Neural progenitor cell (in vitro differentiated cells): ENCODE measurements at regions not wholly inside any gene's neighbourhood (a gene's known extent, or its start where the extent isn't known, plus 50 kb on each side); places are given as distances from the start of the nearest gene placed in this dataset.

Source experiments
- DNase-seq: peaks from one replicate; pipeline ENCODE4 v3.0.0-alpha.2; 2016; ENCODE audit warnings: low spot score
- H2AFZ ChIP-seq: fragments of 200-600 bp; sonication (generic); replicated peaks from 2 replicates; pipeline ENCODE4 v1.6.1; 2016; ENCODE audit warnings: antibody characterized with exemption
- H3F3A ChIP-seq: fragments of 200-600 bp; sonication (generic); 2 replicates; pipeline ENCODE4 v1.6.1; 2016; ENCODE audit warnings: antibody characterized with exemption, low read depth
- H3K27ac ChIP-seq: fragments of 200-600 bp; sonication (generic); 2 replicates; pipeline ENCODE4 v1.5.1; 2016; ENCODE audit warnings: mild to moderate bottlenecking
- H3K27me3 ChIP-seq: fragments of 200-600 bp; sonication (generic); 2 replicates; pipeline ENCODE4 v1.6.1; 2016; ENCODE audit warnings: mild to moderate bottlenecking, moderate library complexity
- H3K36me3 ChIP-seq: fragments of 200-600 bp; sonication (generic); 2 replicates; pipeline ENCODE4 v1.5.1; 2016
- H3K4me1 ChIP-seq: fragments of 200-600 bp; sonication (generic); 2 replicates; pipeline ENCODE4 v1.6.1; 2016; ENCODE audit warnings: mixed run types
- H3K4me2 ChIP-seq: fragments of 200-600 bp; sonication (generic); 2 replicates; pipeline ENCODE4 v1.6.1; 2016
- H3K4me3 ChIP-seq: fragments of 200-600 bp; sonication (generic); 2 replicates; pipeline ENCODE4 v1.5.1; 2016
- H3K79me2 ChIP-seq: fragments of 200-600 bp; sonication (generic); 2 replicates; pipeline ENCODE4 v1.6.1; 2016; ENCODE audit warnings: low read depth
- H3K9ac ChIP-seq: fragments of 200-600 bp; sonication (generic); 2 replicates; pipeline ENCODE4 v1.6.1; 2016
- H3K9me3 ChIP-seq: fragments of 200-600 bp; sonication (generic); 2 replicates; pipeline ENCODE4 v1.5.1; 2016; ENCODE audit warnings: low read depth
- H4K20me1 ChIP-seq: fragments of 200-600 bp; sonication (generic); 2 replicates; pipeline ENCODE4 v1.6.1; 2016; ENCODE audit warnings: low read depth
- H3K27ac Mint-ChIP-seq: 3 replicates; pipeline ENCODE4 v1.8.0; 2021; ENCODE audit warnings: mixed read lengths
- H3K27me3 Mint-ChIP-seq: 2 replicates; pipeline ENCODE4 v1.8.0; 2022; ENCODE audit warnings: low read depth, mild to moderate bottlenecking, inconsistent platforms, moderate library complexity, mixed read lengths; ENCODE audit not compliant: insufficient read depth
- H3K36me3 Mint-ChIP-seq: 3 replicates; pipeline ENCODE4 v1.8.0; 2021; ENCODE audit warnings: mixed read lengths
- H3K4me1 Mint-ChIP-seq: 3 replicates; pipeline ENCODE4 v1.8.0; 2021; ENCODE audit warnings: mixed read lengths
- H3K4me3 Mint-ChIP-seq: 3 replicates; pipeline ENCODE4 v1.8.0; 2021; ENCODE audit warnings: mild to moderate bottlenecking, moderate library complexity, mixed read lengths
- H3K9me3 Mint-ChIP-seq: 3 replicates; pipeline ENCODE4 v1.8.0; 2020; ENCODE audit warnings: mixed read lengths
- EZH2 ChIP-seq: fragments of 200-600 bp; sonication (generic); IDR thresholded peaks from 2 replicates; pipeline ENCODE4 v1.6.1; 2017; ENCODE audit warnings: antibody characterized with exemption, mild to moderate bottlenecking, moderate library complexity
- EZH2phosphoT487 ChIP-seq: fragments of 200-600 bp; sonication (generic); IDR thresholded peaks from 2 replicates; pipeline ENCODE4 v1.6.1; 2017; ENCODE audit warnings: antibody characterized with exemption
- TF ChIP-seq, protein P1 (sequence below): fragments of 200-600 bp; sonication (generic); IDR thresholded peaks from 2 replicates; pipeline ENCODE4 v1.5.1; 2017; ENCODE audit warnings: antibody characterized with exemption, mild to moderate bottlenecking

- Histone ChIP-seq H3K4me2 (no peak overlapping the region), H3K4me1 (peaks cover 19% of the 10 kb centered on the region), H3K79me2 (no peaks in the 10 kb centered on the region), H3K27me3 (no peaks in the 10 kb centered on the region), H3K27ac (no peak overlapping the region), H4K20me1 (no peaks in the 10 kb centered on the region), H3F3A (no peaks in the 10 kb centered on the region), H2AFZ (no peak overlapping the region), H3K4me3 (no peak overlapping the region), H3K9me3 (no peaks in the 10 kb centered on the region), H3K9ac (no peak overlapping the region), H3K36me3 (no peaks in the 10 kb centered on the region)
- peaks cover 3% of the 10 kb centered on the region for H3K27me3 Mint-ChIP-seq
- no peaks in the 10 kb centered on the region for H3K36me3 Mint-ChIP-seq
- H3K4me1 Mint-ChIP-seq = peaks cover 20% of the 10 kb centered on the region
- H3K9me3 Mint-ChIP-seq = no peaks in the 10 kb centered on the region
- no peak for TF ChIP-seq EZH2
- TF ChIP-seq EZH2phosphoT487 = no peak
- H3K4me3 Mint-ChIP-seq = no peak overlapping the region
- H3K27ac Mint-ChIP-seq = no peak overlapping the region
- no peak for DNase-seq
These were observed 288.9 kb upstream of the SEMA3C start for GRCh38 chr7:81207801-81208200.

GRCh38 chr7:81206667-81207360 is 288.0 kb upstream of the SEMA3C start:
- H3K4me2 ChIP-seq = no peak overlapping the region
- Mint-ChIP-seq H3K27ac (no peak overlapping the region), H3K4me1 (peaks cover 20% of the 10 kb centered on the region), H3K36me3 (no peaks in the 10 kb centered on the region), H3K9me3 (no peaks in the 10 kb centered on the region), H3K4me3 (no peak overlapping the region), H3K27me3 (peaks cover 3% of the 10 kb centered on the region)
- no peaks in the 10 kb centered on the region for H3K27me3 ChIP-seq
- no peak overlapping the region for H3K9ac ChIP-seq
- H2AFZ ChIP-seq = no peak overlapping the region
- H3K4me1 ChIP-seq = peaks cover 19% of the 10 kb centered on the region
- H3K79me2 ChIP-seq = no peaks in the 10 kb centered on the region
- TF ChIP-seq EZH2phosphoT487 (no peak), EZH2 (no peak)
- TF ChIP-seq, protein P1, sequence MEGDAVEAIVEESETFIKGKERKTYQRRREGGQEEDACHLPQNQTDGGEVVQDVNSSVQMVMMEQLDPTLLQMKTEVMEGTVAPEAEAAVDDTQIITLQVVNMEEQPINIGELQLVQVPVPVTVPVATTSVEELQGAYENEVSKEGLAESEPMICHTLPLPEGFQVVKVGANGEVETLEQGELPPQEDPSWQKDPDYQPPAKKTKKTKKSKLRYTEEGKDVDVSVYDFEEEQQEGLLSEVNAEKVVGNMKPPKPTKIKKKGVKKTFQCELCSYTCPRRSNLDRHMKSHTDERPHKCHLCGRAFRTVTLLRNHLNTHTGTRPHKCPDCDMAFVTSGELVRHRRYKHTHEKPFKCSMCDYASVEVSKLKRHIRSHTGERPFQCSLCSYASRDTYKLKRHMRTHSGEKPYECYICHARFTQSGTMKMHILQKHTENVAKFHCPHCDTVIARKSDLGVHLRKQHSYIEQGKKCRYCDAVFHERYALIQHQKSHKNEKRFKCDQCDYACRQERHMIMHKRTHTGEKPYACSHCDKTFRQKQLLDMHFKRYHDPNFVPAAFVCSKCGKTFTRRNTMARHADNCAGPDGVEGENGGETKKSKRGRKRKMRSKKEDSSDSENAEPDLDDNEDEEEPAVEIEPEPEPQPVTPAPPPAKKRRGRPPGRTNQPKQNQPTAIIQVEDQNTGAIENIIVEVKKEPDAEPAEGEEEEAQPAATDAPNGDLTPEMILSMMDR = no peak
- DNase-seq = no peak
- no peaks in the 10 kb centered on the region for H3F3A ChIP-seq
- no peak overlapping the region for H3K27ac ChIP-seq
- no peaks in the 10 kb centered on the region for H3K9me3 ChIP-seq
- H3K4me3 ChIP-seq = no peak overlapping the region
- H3K36me3 ChIP-seq = no peaks in the 10 kb centered on the region
- H4K20me1 ChIP-seq = no peaks in the 10 kb centered on the region

GRCh38 chr7:81206217-81206616 is 287.4 kb upstream of the SEMA3C start:
- H3K79me2 ChIP-seq = no peaks in the 10 kb centered on the region
- no peak overlapping the region for H3K4me2 ChIP-seq
- no peaks in the 10 kb centered on the region for H3K9me3 ChIP-seq
- no peaks in the 10 kb centered on the region for H3K27me3 ChIP-seq
- H3K36me3 ChIP-seq = no peaks in the 10 kb centered on the region
- TF ChIP-seq EZH2 (no peak), EZH2phosphoT487 (no peak)
- TF ChIP-seq, protein P1 = no peak
- no peak overlapping the region for H2AFZ ChIP-seq
- H3K9ac ChIP-seq = no peak overlapping the region
- Mint-ChIP-seq H3K4me1 (peaks cover 15% of the 10 kb centered on the region), H3K27ac (no peak overlapping the region), H3K4me3 (no peak overlapping the region), H3K36me3 (no peaks in the 10 kb centered on the region), H3K9me3 (no peaks in the 10 kb centered on the region), H3K27me3 (peaks cover 3% of the 10 kb centered on the region)
- H3K4me1 ChIP-seq = peaks cover 19% of the 10 kb centered on the region
- no peak overlapping the region for H3K27ac ChIP-seq
- DNase-seq = no peak
- no peak overlapping the region for H3K4me3 ChIP-seq
- H3F3A ChIP-seq = no peaks in the 10 kb centered on the region
- no peaks in the 10 kb centered on the region for H4K20me1 ChIP-seq

GRCh38 chr7:81201188-81201587 is 282.3 kb upstream of the SEMA3C start:
- H3K27me3 Mint-ChIP-seq = peaks cover 3% of the 10 kb centered on the region
- no peak for DNase-seq
- TF ChIP-seq, protein P1 = no peak
- TF ChIP-seq EZH2 (no peak), EZH2phosphoT487 (no peak)

More at GRCh38 chr7:81201188-81201587, 282.3 kb upstream of the SEMA3C start:
- Histone ChIP-seq H3K9ac (no peak overlapping the region), H3F3A (no peaks in the 10 kb centered on the region), H2AFZ (no peak overlapping the region), H3K9me3 (no peaks in the 10 kb centered on the region), H3K4me2 (no peak overlapping the region), H3K4me1 (no peaks in the 10 kb centered on the region), H3K27me3 (no peaks in the 10 kb centered on the region), H3K4me3 (no peak overlapping the region), H3K79me2 (no peaks in the 10 kb centered on the region), H3K27ac (no peak overlapping the region), H3K36me3 (no peaks in the 10 kb centered on the region), H4K20me1 (no peaks in the 10 kb centered on the region)
- no peaks in the 10 kb centered on the region for H3K9me3 Mint-ChIP-seq
- no peak overlapping the region for H3K27ac Mint-ChIP-seq
- no peaks in the 10 kb centered on the region for H3K36me3 Mint-ChIP-seq
- H3K4me1 Mint-ChIP-seq = no peaks in the 10 kb centered on the region
- no peak overlapping the region for H3K4me3 Mint-ChIP-seq
